DND-41 (cell line): ENCODE measurements at regions not wholly inside any gene's neighbourhood (a gene's known extent, or its start where the extent isn't known, plus 50 kb on each side); places are given as distances from the start of the nearest gene placed in this dataset.

Experiments used
- ATAC-seq: fragments of 200-7000 bp; cut with Tn5 transposase; 3 replicates; pipeline ENCODE4 v1.9.1; 2021; ENCODE audit warnings: low read depth; ENCODE audit not compliant: insufficient read depth
- DNase-seq: peaks from one replicate; pipeline ENCODE4 v3.0.0-alpha.2; 2020
- H2AFZ ChIP-seq: 2 replicates; pipeline ENCODE4 v1.6.0; 2012; ENCODE audit warnings: low read depth, low read length
- H3K27ac ChIP-seq: 2 replicates; pipeline ENCODE4 v1.5.1; 2012; ENCODE audit warnings: low read length, inconsistent platforms
- H3K27me3 ChIP-seq: fragments of 200-600 bp; sonication (generic); 2 replicates; pipeline ENCODE4 v1.6.0; 2012; ENCODE audit warnings: low read length, mild to moderate bottlenecking, inconsistent platforms; ENCODE audit not compliant: insufficient read depth, poor library complexity
- H3K36me3 ChIP-seq: 2 replicates; pipeline ENCODE4 v1.5.1; 2012; ENCODE audit warnings: low read length, inconsistent platforms; ENCODE audit not compliant: insufficient read depth
- H3K4me1 ChIP-seq: 2 replicates; pipeline ENCODE4 v1.5.1; 2012; ENCODE audit warnings: mild to moderate bottlenecking, low read length; ENCODE audit not compliant: insufficient read depth
- H3K4me2 ChIP-seq: 2 replicates; pipeline ENCODE4 v1.6.0; 2012; ENCODE audit warnings: mild to moderate bottlenecking, moderate library complexity, low read length, inconsistent platforms; ENCODE audit not compliant: insufficient read depth
- H3K4me3 ChIP-seq, 2 experiments: fragments of 200-600 bp in 1 of 2; shearing (Covaris generic) in 1 of 2; 2 replicates each; pipeline ENCODE4 v1.5.1; 2012 to 2016; ENCODE audit warnings: inconsistent platforms in 2 of 2, low read length in 2 of 2, mild to moderate bottlenecking in 2 of 2, low read depth in 1 of 2, moderate library complexity in 1 of 2
- H3K79me2 ChIP-seq: 2 replicates; pipeline ENCODE4 v1.6.0; 2012; ENCODE audit warnings: low read length, inconsistent platforms; ENCODE audit not compliant: insufficient read depth
- H3K9ac ChIP-seq: 2 replicates; pipeline ENCODE4 v1.6.0; 2012; ENCODE audit warnings: low read depth, mild to moderate bottlenecking, inconsistent platforms, low read length, moderate library complexity
- H3K9me3 ChIP-seq: 2 replicates; pipeline ENCODE4 v1.5.1; 2012; ENCODE audit warnings: low read length, moderate library complexity, mild to moderate bottlenecking, inconsistent platforms; ENCODE audit not compliant: insufficient read depth, severe bottlenecking
- H4K20me1 ChIP-seq: 2 replicates; pipeline ENCODE4 v1.6.0; 2012; ENCODE audit warnings: low read length; ENCODE audit not compliant: insufficient read depth
- EZH2 ChIP-seq: IDR thresholded peaks from 3 replicates; pipeline ENCODE4 v1.6.1; 2012; ENCODE audit warnings: borderline replicate concordance, low read depth, mild to moderate bottlenecking, moderate library complexity, low read length, inconsistent platforms; ENCODE audit not compliant: severe bottlenecking
- TF ChIP-seq, protein P1 (sequence below): IDR thresholded peaks from 2 replicates; pipeline ENCODE4 v1.5.1; 2012; ENCODE audit warnings: borderline replicate concordance, low read length, moderate library complexity, mild to moderate bottlenecking; ENCODE audit not compliant: poor library complexity, severe bottlenecking; ENCODE audit errors: extremely low read depth

- Histone ChIP-seq H3K27me3 (peaks cover 8% of the 10 kb centered on the region), H3K79me2 (no peaks in the 10 kb centered on the region), H2AFZ (no peak overlapping the region), H3K9me3 (no peaks in the 10 kb centered on the region), H4K20me1 (no peaks in the 10 kb centered on the region), H3K4me1 (no peaks in the 10 kb centered on the region), H3K27ac (no peak overlapping the region), H3K9ac (no peak overlapping the region), H3K4me2 (no peak overlapping the region), H3K36me3 (no peaks in the 10 kb centered on the region), H3K4me3 (no peak overlapping the region)
- TF ChIP-seq EZH2 = no peak
- TF ChIP-seq, protein P1, sequence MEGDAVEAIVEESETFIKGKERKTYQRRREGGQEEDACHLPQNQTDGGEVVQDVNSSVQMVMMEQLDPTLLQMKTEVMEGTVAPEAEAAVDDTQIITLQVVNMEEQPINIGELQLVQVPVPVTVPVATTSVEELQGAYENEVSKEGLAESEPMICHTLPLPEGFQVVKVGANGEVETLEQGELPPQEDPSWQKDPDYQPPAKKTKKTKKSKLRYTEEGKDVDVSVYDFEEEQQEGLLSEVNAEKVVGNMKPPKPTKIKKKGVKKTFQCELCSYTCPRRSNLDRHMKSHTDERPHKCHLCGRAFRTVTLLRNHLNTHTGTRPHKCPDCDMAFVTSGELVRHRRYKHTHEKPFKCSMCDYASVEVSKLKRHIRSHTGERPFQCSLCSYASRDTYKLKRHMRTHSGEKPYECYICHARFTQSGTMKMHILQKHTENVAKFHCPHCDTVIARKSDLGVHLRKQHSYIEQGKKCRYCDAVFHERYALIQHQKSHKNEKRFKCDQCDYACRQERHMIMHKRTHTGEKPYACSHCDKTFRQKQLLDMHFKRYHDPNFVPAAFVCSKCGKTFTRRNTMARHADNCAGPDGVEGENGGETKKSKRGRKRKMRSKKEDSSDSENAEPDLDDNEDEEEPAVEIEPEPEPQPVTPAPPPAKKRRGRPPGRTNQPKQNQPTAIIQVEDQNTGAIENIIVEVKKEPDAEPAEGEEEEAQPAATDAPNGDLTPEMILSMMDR = no peak
- DNase-seq (no peak), ATAC-seq (no peak)
Observed at GRCh38 chr17:73906896-73907870, 262.9 kb upstream of the SDK2 start.

DNA sequence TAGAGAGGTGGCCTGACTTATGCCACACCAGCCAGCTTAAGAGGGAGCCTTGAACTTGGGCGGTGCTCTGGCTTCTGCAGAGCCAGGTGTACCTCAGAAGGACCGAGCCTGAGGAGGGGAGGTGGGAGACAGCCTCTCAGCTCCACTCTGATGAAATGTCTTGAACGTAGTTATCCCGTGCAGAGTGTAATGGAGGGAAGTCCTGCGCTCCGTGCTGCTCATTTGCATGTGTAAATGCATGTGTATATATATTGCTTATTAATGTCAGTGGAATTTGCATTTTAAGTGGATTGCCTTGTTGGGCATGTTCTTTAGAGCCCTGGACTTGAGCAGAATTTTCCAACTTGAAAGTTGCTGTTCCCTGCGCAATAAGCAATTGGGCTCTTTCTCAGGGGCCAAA lies 264.9 kb upstream of the SDK2 start:
- H4K20me1 ChIP-seq = no peaks in the 10 kb centered on the region
- DNase-seq (no peak), ATAC-seq (no peak)
- H3K36me3 ChIP-seq = no peaks in the 10 kb centered on the region
- H3K9ac ChIP-seq = no peak overlapping the region
- H3K27me3 ChIP-seq = peaks cover 8% of the 10 kb centered on the region
- no peaks in the 10 kb centered on the region for H3K79me2 ChIP-seq
- H3K9me3 ChIP-seq = no peaks in the 10 kb centered on the region
- H3K4me3 ChIP-seq = no peak overlapping the region
- H3K4me1 ChIP-seq = no peaks in the 10 kb centered on the region
- no peak overlapping the region for H3K4me2 ChIP-seq
- no peak overlapping the region for H2AFZ ChIP-seq
- TF ChIP-seq EZH2 = no peak
- TF ChIP-seq, protein P1 = no peak
- H3K27ac ChIP-seq = no peak overlapping the region

DNA sequence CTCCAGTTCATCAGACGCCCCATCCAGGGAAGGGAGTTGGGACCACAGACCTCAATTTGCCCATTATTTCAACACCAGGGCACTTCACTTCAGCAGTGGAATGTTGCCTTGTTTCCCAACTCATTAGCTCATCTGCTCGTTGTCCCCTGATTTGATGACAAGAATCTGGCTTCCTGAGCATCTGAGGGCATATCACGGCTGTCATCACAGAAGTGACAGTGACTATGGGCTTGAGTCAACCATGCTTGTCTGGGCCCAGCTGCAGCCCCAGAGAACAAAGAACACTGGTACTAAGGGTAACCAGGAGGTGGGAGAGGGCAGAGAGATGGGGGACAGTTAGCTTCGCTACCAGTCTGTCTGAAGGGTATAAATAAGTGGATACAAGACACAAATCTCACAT lies 266.0 kb upstream of the SDK2 start:
- Histone ChIP-seq H3K27ac (no peak overlapping the region), H3K36me3 (no peaks in the 10 kb centered on the region), H3K79me2 (no peaks in the 10 kb centered on the region), H3K4me2 (no peak overlapping the region), H2AFZ (no peak overlapping the region), H3K27me3 (peaks cover 8% of the 10 kb centered on the region), H4K20me1 (no peaks in the 10 kb centered on the region), H3K9ac (no peak overlapping the region), H3K4me1 (no peaks in the 10 kb centered on the region), H3K4me3 (no peak overlapping the region), H3K9me3 (peaks cover 2% of the 10 kb centered on the region)
- TF ChIP-seq EZH2 = no peak
- TF ChIP-seq, protein P1 = no peak
- DNase-seq (no peak), ATAC-seq (no peak)
